ENCODE measurements at regions not wholly inside any gene's neighbourhood (a gene's known extent, or its start where the extent isn't known, plus 50 kb on each side); places are given as distances from the start of the nearest gene placed in this dataset.
A peak's percentile ranks its signal among the peaks of the same experiment; 100 is the strongest.

DNA sequence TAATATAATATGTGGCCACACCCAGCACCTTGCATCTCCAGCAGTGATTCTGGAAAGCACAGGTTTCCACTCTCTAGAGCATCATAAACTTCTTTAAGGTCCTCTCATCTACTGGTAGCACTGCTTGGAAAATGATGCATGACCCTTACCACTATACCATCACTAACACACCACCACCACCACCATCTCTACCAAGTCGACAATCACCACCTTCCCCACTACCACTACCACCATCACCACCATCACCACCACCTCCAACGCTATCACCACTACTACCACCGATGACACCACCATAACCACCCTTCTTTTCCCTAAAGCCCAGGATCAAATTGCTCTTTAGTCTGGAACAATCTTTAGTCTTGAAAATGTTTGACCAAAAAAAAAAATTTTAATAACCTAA is 390.4 kb downstream of the SUCLA2 start:
- DNase-seq: no peak
- no peak overlapping the region for H3K27ac Mint-ChIP-seq
- TF ChIP-seq, protein P1, sequence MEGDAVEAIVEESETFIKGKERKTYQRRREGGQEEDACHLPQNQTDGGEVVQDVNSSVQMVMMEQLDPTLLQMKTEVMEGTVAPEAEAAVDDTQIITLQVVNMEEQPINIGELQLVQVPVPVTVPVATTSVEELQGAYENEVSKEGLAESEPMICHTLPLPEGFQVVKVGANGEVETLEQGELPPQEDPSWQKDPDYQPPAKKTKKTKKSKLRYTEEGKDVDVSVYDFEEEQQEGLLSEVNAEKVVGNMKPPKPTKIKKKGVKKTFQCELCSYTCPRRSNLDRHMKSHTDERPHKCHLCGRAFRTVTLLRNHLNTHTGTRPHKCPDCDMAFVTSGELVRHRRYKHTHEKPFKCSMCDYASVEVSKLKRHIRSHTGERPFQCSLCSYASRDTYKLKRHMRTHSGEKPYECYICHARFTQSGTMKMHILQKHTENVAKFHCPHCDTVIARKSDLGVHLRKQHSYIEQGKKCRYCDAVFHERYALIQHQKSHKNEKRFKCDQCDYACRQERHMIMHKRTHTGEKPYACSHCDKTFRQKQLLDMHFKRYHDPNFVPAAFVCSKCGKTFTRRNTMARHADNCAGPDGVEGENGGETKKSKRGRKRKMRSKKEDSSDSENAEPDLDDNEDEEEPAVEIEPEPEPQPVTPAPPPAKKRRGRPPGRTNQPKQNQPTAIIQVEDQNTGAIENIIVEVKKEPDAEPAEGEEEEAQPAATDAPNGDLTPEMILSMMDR (IDR thresholded peaks at IDR 0.05): no peak
- H3K9me3 Mint-ChIP-seq: peaks cover 33% of the 10 kb centered on the region
- peaks cover 6% of the 10 kb centered on the region for H3K27me3 Mint-ChIP-seq (ENCODE audit: low read depth, poor library complexity)
- H3K4me3 Mint-ChIP-seq: no peak overlapping the region
- H3K4me1 Mint-ChIP-seq: no peaks in the 10 kb centered on the region
- H3K36me3 Mint-ChIP-seq (ENCODE audit: low read depth): no peaks in the 10 kb centered on the region

DNA sequence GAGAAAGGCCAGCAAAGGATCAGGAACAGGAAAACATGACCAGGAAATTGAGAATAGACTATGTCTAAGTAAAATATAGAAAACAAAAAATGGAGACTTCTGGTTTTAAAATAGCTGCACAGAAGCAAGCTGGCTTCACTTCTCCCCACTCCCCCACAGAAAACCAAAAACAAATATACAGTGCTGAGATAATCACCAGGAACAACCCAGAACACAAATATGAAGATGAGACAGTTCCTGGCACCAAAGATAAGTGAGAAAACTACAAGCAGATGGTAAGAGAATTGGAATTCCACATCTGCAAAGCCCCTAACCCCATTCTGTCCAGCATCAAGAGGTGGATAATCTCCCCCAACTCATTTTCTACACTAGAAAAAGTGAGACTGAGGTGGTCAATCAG is 397.7 kb downstream of the SUCLA2 start:
- Mint-ChIP-seq H3K4me1 (no peaks in the 10 kb centered on the region), H3K36me3 (ENCODE audit: low read depth) (peaks cover 4% of the 10 kb centered on the region), H3K27me3 (ENCODE audit: low read depth, poor library complexity) (peaks cover 8% of the 10 kb centered on the region), H3K27ac (no peak overlapping the region), H3K4me3 (no peak overlapping the region), H3K9me3 (peaks cover 33% of the 10 kb centered on the region)
- no peak for DNase-seq
- TF ChIP-seq, protein P1 (IDR thresholded peaks at IDR 0.05): no peak

DNA sequence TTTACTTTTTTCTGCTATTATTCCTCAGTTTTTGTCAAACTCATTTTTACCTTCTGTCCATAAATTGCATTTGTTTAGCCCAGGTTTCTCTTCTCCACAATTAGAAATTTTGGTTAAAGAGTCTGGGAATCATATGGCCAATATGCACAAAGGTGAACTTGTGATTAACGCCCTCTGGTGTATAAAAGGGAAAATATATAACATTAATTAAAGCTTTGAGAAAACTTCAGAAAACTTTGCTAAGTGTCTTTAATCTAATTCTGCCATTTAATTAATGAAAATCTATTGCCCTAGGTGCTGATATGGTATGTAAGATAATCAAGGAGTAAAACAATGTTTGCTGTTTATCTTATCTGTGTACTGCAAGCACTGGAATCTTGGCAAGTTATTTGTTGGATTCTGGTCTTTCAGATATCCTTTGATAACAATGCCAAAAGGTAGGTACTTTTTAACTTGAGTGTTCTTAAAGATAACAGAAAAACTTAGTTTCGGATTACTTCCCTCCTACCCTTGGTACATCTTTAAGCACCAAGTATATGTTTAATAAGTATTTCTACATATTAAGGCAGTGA is 402.6 kb downstream of the SUCLA2 start:
- Mint-ChIP-seq H3K9me3 (peaks cover 21% of the 10 kb centered on the region), H3K4me1 (no peaks in the 10 kb centered on the region), H3K27ac (no peak overlapping the region), H3K36me3 (ENCODE audit: low read depth) (no peaks in the 10 kb centered on the region), H3K27me3 (ENCODE audit: low read depth, poor library complexity) (peaks cover 4% of the 10 kb centered on the region), H3K4me3 (no peak overlapping the region)
- TF ChIP-seq, protein P1 (IDR thresholded peaks at IDR 0.05): no peak
- DNase-seq: no peak

DNA sequence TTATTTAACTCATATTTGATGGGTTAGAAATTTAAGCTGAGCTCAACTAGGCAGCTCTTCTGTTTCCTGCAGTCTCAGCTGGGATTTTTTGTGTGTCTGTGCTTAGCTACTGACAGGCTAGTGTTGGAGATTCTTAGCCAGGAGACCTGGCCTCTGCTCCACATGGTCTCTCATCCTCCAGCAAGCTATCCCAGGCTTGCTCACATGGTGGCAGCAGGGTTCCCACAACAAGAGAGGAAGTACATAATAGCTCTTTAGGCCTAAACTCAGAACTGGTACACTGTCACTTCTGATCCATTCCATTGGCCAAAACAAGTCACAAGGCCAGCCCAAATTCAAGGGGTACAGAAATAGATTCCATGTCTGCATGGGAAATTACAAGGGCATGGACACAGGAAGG is 406.2 kb downstream of the SUCLA2 start:
- Mint-ChIP-seq H3K27ac (no peak overlapping the region), H3K27me3 (ENCODE audit: low read depth, poor library complexity) (no peaks in the 10 kb centered on the region), H3K4me3 (no peak overlapping the region), H3K9me3 (peaks cover 28% of the 10 kb centered on the region), H3K36me3 (ENCODE audit: low read depth) (no peaks in the 10 kb centered on the region), H3K4me1 (no peaks in the 10 kb centered on the region)
- TF ChIP-seq, protein P1 (IDR thresholded peaks at IDR 0.05): no peak
- no peak for DNase-seq

DNA sequence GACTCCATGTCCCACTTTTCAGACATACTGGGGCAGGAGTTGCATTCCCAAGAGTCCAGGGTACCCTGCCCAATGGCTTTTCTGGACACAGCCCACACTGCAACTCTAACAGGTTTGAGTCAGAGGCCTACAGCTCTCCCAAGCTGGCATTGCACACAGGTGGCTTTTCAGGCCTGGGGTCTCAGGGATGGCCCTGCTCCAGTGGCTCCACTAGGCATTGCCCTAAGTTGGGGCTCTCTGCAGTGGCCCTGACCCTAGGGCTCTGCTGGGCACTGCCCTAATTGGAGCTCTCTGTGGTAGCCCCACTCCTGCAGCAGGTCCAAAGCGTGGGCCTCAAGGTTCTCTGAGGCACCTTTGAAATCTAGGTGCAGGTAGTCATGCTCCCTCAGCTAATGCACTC is 408.8 kb downstream of the SUCLA2 start:
- TF ChIP-seq, protein P1 (IDR thresholded peaks at IDR 0.05): no peak
- DNase-seq: no peak
- H3K27me3 Mint-ChIP-seq (ENCODE audit: low read depth, poor library complexity): peaks cover 1% of the 10 kb centered on the region
- H3K27ac Mint-ChIP-seq: no peak overlapping the region
- H3K36me3 Mint-ChIP-seq (ENCODE audit: low read depth): no peaks in the 10 kb centered on the region
- H3K4me3 Mint-ChIP-seq: no peak overlapping the region
- no peaks in the 10 kb centered on the region for H3K4me1 Mint-ChIP-seq
- peaks cover 38% of the 10 kb centered on the region for H3K9me3 Mint-ChIP-seq

DNA sequence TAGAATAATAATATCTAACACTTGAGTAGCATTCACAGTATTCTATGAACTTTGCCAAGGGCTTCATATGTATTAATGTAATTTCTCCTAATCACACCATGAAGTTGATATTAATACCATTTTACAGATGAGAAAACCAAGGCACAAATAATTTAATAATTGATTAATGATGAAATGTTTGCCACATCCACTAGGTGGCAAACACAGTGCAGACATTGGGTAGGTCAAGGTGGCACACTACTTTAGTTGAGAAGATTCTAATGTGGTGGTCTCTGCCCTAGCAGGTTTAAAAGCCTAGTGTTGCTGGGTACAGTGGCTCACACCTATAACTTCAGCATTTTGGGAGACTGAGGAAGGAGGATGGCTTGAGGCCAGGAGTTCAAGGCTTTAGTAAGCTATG is 412.4 kb downstream of the SUCLA2 start:
- TF ChIP-seq, protein P1 (IDR thresholded peaks at IDR 0.05): peak; percentile 5
- Mint-ChIP-seq H3K27ac (no peak overlapping the region), H3K4me1 (peaks cover 8% of the 10 kb centered on the region), H3K27me3 (ENCODE audit: low read depth, poor library complexity) (peaks cover 3% of the 10 kb centered on the region), H3K36me3 (ENCODE audit: low read depth) (no peaks in the 10 kb centered on the region), H3K4me3 (no peak overlapping the region), H3K9me3 (peaks cover 37% of the 10 kb centered on the region)
- DNase-seq: no peak

All from nephron progenitor cell (in vitro differentiated cells).